ENCODE measurements at regions not wholly inside any gene's neighbourhood (a gene's known extent, or its start where the extent isn't known, plus 50 kb on each side); places are given as distances from the start of the nearest gene placed in this dataset.
"Not testable (repeated sequence)": the region's sequence is repeated elsewhere in the genome, so short reads cannot be mapped to it uniquely, and the experiment has no call there.

DNA sequence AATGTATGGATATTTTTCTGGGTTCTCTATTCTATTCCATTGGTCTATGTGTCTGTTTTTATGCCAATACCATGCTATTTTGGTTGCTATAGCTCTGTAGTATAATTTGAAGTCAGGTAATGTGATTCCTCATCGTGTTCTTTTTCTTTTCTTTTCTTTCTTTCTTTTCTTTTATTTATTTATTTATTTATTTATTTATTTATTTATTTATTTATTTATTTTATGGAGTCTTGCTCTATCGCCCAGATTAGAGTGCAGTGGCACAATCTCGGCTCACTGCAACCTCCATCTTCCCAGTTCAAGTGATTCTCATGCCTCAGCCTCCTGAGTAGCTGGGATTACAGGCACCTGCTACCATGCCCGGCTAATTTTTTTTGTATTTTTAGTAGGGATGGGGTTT is 315.2 kb downstream of the SV2B start:
- not testable (repeated sequence) for DNase-seq

DNA sequence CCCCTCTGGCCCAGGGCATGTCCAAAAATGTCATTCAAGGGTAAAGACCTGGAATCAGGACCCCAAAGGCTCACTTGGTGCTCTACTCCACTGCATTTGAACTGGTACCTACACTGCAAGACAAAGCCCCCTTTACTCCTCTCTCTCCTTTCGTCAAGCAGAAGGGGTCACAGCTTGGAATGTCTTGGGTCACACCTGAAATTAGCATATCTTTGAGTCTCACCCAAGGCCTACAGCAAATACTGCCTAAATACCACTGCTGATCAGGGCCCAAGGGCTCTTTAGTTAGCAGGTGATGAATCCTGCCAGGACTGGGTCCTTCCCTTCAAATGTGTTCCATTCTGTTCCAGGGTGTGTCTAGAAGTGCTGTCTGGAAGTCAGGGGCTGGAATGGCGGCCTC is 320.6 kb downstream of the SV2B start:
- no peak for DNase-seq

DNA sequence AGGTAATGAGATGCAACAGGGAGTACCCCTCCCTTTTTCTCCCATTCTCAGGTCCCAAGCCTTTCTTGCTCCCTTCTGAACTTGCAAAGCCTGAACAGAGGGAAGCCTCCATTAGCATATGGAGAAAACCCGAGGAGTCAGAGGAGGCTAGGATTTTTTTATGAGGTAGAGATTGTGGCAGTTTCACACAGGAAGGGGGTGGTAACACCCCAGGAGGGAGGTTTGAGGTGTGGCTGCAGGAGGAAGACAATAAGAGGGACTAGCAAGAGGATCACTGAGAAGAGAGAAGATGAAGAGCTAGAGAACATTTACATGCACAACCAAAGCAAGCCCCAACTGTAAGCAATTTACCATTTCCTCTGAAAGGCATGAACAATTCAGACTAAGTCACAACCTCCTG is 322.7 kb downstream of the SV2B start:
- no peak for DNase-seq

DNA sequence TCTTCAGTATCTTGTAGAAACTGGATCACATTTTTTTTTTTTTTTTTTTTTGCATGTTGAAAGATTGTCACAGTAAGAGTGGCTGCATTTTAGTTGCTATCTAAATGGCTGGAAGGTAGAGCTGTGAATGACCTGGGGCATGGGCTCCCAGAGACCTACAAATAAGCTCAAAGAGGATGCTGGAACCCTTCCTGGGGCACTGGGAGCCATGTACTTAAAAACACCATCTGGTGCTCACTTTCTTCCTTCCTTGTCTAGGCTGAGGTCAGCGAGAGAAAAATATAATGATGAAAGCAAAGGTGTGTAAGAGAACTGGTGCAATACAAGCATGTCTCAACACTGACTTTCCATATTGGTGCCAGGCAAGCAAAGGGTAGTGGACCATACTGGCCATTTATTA is 323.9 kb downstream of the SV2B start:
- DNase-seq = no peak

DNA sequence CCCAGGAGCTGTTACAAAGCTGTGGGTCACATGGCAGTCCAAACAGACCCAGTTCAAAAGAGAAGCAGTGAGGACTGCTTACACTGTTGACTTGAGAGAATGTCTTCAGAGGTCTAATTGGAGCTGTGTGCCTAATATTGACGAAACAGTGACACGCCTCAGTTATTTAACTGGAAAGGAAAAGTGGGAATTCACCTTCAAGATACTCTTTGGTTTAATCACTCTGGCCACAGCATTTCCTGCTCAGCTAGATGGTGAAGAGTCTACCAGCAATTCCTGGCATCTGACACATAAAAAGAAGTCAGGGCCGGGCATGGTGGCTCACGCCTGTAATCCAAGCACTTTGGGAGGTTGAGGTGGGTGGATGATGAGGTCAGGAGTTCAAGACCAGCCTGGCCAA is 326.4 kb downstream of the SV2B start:
- no peak for DNase-seq

DNA sequence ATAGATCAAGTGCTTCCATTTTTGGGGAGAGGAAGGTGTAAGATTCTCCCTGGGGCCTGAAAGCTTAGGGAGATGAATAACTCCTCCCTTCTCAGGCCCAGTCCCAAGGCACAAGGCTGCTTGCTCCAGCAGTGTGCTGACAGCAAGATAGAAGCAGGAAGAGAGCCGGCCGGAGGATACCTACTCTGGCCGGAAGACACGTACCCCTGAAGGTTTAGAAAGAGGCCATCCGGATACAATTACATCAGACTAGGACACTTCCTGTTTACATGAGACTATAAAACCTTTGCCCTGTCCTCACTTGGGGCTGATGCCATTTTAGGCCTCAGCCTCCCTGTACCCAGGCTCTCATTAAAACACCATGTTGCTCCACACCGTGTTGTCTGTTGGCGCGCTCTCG is 329.9 kb downstream of the SV2B start:
- DNase-seq = no peak

DNA sequence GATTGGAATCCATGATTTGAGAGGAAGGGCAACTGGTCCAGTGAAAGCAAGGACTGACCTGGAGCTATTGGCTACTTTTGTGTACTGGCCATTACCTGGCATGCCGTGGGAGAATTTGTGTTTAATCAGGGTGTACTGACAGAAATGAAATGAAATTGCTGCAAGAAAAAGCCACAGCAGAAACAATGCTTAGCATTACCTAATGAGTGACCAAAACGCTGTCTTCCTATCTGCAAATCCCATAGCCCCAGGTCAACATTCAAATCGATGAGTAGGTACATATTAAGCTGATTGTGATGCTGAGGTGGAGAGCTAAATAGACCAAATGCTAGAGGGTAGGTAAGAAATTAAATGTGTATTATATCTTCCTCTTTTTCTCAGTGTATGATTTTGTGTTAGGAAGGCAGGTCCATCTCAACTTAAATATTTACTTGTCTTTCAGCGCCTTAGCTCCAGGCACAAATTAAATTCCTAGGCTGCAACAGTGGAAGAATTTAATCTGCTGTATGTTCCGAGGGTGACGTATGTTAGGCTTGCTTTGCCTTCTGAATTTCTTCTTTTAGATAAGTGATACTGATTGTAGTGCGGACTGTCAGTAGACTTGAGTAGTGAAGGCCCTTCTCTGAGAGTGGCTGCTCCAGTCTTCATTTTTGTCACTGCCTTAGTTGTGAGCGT is 331.1 kb downstream of the SV2B start:
- DNase-seq = no peak

DNA sequence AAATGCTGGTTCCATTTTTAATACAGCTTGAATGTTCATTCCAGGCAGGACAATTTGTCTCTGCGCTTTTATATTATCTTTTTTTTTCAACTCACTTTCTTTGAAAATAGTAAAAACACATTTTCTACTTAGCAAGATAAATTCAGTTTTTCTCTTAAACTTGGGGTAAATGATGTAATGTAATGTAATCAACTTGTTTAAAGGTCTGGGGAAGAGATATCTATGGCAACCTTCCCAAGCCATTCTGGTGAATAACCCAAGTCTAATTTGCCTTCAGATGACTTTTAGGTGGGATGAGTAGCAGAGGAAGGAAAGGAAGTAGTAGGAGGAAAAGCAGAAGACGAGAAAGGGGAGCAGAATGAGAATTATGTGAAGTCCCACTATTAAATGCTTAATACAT is 335.1 kb downstream of the SV2B start:
- no peak for DNase-seq

DNA sequence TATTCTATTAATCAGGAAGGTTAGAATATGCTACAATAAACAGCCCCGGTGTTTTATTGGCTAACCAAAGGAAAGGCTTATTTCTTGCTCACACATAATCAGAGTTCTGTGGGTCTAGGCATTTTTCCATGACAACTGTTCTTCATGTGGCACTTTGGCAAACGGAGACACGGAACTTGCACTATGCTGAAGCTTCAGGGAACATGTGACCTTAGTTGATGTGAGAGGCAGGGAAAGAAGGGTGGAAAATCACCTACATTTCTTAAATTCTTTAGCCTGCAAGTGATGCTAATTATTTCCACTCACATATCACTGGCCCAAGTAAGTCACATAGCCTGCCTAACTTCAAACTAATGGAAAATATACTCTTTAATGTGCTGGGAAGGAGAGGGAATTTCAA is 344.6 kb downstream of the SV2B start:
- no peak for DNase-seq

DNA sequence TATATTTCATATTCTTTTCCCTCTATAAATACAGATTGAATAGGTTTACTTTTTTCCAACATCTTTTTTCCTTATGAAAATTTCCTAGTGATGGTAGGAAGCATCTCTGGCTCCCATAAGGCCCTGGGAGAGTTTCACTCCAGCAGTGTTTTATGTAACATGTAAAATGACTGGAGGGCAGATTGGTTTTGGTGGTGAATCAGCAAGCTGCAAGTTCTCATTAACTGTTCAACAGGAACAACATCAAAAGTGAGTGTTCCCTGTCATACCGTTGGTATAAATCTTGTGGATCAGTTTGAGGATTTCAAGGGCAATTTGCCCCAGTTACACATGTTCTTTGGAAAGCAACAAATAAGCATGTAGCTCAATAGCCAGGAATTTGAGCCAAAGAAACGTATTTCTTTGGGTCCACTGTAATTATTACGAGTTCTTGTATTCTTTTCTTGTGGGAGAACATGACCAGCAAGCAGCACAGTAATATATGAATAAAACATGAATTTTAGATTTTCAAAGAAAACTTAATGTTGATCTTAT is 345.7 kb downstream of the SV2B start:
- no peak for DNase-seq

DNA sequence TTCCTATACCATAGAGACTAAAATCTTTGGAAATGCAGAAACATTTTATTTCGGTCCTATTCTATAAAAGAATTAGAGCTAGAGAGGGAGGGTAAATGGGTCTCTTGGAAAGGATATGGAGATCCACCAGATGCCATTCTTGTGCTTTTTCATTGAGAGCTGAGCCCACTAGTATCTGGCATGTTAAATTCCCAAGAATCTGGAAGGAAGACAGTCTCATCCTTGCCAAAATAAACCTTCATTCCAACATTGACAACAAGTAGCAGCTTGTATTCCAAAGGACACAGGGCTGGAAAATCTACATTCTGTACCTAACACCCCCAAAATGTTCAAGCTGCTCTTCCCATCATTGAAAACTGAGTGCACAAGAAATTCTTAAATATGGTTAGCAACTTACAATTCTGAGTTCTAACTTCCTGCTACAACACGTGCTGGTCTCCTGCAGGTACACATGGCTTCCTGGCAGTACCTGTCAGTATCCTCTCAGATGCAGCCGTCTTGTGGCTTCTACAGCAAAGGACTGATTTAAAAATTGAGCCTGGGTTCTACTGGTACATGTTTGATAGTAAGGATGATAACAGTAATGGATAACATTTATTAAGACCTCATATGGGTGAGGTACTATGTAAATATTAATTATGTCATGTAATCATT is 348.1 kb downstream of the SV2B start:
- DNase-seq = no peak

DNA sequence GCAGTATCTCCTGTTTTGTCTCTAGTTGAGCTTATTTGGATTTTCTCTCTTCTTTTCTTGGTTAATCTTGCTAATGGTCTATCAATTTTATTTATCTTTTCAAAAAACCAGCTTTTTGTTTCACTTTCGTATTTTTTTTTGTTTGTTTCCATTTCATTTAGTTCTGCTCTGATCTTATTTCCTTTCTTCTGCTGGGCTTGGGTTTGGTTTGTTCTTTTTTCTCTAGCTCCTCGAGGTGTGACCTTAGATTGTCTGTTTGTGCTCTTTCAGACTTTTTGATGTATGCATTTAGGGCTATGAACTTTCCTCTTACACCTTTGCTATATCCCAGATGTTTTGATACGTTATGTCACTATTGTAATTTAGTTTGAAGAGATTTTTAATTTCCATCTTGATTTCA is 353.3 kb downstream of the SV2B start:
- DNase-seq = not testable (repeated sequence)

DNA sequence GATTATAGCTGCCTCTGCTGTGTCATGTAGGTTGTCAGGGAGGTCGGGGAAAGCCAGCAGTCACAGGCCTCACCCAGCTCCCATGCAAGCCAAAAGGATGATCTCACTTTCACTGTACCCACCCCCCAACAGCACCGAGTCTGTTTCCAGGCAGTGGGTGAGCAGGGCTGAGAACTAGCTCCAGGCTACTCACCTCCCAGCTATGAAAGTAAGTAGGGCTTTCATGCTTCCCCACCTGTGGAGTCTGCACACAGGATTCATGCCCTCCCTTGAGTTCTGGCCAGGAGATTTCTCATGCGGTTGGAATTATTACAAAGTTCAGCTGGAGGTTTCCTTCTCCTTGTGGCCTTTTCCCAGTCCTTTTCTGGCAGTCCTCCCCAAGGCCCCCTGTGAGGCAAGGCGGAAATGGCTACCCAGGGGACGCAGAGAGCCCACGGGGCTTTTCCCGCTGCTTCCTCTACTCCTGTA is 356.2 kb downstream of the SV2B start:
- no peak for DNase-seq

DNA sequence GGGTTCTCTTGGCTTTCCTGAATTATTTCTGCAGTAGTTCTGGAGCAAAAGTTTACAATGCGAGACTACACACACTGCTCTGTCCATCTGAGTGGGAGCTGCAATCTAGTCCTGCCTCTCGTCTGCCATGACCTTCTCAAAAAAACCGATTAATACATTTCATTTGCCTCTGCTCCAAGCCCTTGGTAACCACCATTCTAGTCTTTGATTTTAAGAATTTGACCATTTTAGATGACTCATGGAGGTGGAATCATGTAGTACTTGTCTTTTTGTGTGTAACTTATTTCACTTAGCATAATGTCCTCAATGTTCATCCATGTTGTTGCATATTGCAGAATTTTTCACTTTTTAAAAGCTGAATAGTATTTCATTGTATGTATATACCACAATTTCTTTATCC is 356.9 kb downstream of the SV2B start:
- no peak for DNase-seq

DNA sequence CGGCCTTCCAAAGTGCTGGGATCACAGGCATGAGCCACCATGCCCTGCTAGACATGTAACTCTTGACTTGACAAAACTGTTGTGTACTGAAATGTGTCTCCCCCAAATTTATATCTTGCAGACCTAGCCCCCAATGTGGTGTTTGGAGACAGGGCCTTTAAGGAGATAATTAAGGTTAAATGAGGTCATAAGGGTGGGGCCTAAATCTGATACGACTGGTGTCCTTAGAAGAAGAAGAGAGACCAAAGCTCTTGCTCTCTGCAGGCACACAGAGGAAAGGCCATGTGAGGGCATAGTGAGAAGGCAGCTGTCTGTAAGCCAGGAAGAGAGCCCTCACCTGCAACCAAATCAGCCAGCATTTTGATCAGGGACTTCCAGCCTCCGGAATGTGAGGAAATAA is 361.3 kb downstream of the SV2B start:
- DNase-seq = no peak

DNA sequence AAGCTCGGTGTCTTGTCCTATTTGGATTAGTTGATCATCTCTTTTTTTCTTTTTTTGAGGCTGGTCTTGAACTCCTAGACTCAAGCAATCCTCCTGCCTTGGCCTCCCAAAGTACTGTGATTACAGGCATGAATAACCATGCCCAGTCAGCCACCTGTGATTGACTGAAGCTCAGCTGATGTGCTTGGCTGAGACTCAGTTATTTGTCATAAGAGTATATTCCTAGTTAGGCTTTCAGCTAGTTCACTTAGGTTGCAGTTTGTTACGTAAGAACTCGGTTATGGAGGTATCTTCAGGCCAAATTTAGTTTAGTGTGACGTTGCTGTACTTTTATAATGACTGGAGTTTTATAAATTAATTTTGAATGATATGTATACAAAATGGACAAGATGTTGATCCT is 365.0 kb downstream of the SV2B start:
- no peak for DNase-seq

DNA sequence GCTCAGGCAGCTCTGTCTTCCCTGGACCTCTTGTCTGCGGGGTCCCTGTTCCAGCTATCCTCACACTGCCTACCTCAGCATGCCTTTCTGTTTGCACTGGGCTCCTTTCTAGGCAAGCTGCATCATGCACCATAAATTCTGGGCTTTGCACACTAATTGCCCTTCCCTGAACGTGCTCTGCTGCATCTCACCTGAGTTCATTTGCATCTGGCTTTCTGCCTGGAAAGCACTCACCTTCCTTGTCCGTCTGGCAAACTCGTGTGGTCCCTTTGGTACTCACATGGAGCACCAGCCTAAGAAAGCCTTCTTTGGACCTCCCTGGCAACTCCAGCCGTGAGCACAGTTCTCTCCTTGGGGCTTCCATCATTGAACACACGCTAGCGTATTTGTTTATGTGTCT is 365.6 kb downstream of the SV2B start:
- DNase-seq = peak; percentile 41

DNA sequence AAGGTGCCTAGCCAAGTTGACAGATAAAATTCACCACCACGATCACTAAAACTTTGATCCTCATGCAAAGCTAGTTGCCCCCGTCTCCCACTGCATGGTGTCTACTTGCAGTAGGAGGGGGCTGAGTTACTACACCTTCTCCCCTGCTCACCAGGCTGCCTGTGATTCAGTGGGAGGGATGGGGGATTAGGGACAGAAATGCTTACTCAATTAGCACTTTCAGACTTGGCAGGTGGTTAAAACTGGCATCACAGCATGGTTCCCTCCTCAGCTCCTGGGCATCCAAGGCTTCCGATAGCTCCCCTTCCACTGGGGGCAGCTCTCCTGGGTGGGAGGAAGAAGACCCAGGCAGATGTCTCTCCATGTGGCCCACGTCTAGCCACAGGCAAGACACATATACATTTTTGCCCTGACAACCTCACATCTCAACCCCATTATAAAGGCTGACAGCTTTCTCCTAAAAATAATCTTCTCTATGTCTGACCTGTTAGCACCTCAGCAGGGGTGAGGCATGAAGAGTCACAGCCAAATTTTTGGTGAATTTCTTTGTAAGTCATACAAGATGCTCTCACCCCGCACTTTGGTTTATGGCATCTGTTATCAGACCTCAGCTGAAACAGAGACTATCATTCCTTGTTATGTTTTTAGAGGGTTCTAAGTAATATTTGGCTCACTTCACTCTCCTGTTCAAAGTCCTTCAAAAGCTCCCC is 369.0 kb downstream of the SV2B start:
- DNase-seq = no peak

DNA sequence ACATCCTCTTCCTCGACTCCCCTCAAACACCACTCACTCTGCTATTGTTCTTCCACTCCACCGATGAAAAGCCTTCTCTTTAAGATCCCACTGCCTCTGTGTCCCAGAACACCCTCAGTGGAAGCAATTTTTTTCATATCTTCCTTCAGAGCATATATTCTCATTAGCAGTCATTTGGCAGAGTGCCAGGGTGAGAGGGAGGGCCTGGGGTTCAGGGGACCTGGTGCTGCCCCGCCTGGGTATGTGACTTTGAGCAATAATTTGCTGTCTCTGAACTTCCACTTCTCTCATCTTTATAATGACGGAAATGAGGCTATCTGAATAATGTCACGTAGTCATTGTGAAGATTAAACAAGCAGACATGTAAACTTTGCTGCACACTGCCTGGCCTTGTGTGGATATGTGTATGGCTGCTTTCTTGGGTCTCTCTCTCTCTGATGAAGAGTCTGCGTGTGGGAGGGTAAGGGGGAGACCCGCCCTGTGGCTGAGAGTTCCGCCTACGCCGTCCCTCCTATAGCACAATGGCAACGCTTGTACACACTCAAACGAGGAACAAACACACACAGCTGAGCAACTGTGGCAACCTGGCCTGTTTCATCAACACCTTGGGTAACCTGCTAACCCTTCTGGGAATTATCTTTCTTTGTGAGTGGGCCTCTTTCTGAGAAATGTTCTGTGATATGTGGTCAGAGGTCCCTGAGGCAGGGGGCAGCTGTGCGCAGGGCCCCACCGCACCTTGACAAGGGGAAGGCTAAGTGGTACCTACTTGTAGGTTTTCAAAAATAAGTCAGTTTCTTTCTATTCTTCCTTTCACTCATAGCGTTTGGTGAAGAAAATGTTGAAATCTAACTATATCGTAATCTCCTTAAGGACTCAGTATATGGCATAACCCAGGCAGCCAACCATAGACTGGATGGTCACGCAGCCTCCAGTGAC is 369.8 kb downstream of the SV2B start:
- no peak for DNase-seq

DNA sequence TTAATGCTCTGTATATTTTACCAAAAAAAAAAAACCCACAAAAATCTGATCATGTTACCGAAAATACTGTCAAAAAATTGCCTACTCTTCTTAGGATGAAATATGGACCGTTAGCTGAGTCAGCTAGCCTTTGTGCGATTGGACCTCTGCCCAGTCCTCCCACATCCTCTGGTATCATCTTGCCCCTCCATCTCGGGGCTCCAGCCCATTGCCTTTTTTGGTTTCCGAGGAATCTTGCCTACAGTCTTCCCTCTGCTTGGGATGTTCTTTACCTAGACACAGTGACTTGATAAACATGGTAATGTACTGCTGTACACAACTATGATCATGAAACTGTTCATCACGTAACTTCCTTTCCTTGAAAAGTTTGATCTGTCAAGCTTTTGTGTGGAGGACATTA is 371.4 kb downstream of the SV2B start:
- DNase-seq = no peak

DNA sequence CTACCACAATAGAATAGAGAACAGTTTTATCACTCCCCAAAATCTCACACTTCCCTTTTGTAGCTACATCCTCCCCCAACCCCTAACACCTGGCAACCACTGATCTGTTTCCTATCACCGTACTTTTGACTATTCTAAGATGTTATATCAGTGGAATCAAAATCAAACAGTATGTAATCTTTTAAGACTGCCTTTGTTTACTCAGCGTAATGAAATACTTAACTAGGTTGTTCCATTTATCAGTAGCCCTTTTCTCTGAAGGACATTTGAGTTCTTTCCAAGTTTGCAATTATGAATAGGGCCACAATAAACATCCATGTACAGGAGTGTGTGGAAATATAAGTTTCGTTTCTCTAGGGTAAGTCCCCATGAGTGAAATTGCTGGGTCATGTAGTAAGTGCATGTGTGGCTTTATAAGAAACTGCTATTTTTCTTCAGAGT is 372.3 kb downstream of the SV2B start:
- no peak for DNase-seq

DNA sequence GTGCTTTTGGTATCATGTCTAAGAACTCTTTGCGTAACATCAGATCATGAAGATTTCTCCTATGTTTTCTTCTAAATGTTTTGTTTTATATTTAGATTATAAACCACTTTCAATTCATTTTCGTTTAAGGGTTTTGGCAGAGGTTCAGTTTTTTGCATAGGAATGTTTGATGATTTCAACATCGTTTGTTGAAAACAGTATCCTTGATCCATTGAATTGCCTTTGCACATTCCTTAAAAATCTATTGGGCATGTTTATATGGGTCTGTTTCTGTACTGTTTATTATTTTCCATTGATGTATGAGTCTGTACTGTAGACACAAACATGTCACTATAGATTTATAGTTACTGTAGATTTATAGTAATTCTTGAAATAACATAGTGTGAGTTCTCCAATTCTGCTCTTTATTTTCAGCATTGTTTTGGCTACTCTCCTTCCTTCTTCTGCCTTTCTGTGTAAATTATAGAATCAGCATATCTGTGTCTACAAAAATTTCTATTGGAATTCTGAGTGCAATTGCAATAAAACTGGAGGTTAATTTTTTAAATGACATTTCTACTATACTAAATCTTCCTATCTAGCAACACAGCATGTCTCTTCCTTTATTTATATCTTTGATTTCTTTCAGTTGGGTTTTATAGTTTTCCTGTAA is 374.0 kb downstream of the SV2B start:
- DNase-seq = no peak

Data from NCI-H1417 treated with DMSO at 0.1 percent for 48 hours (cell line).